Activated CD4-positive, alpha-beta T cell treated with anti-CD3 and anti-CD28 coated beads for 48 hours (primary cell): ENCODE measurements at regions not wholly inside any gene's neighbourhood (a gene's known extent, or its start where the extent isn't known, plus 50 kb on each side); places are given as distances from the start of the nearest gene placed in this dataset.
"Not testable (repeated sequence)": the region's sequence is repeated elsewhere in the genome, so short reads cannot be mapped to it uniquely, and the experiment has no call there.

ENCODE experiments used
- DNase-seq: peaks from one replicate; pipeline ENCODE4 v3.0.0-alpha.2; 2020

GRCh38 chr1:232579958-232580941 is 49.7 kb downstream of the SIPA1L2 start:
- peak; percentile 32 for DNase-seq

GRCh38 chr1:232579466-232579865 is 50.5 kb downstream of the SIPA1L2 start:
- DNase-seq = no peak

GRCh38 chr1:232578651-232579195 is 51.2 kb downstream of the SIPA1L2 start:
- DNase-seq = no peak

GRCh38 chr1:232577772-232578171 is 52.2 kb downstream of the SIPA1L2 start:
- DNase-seq = no peak

- no peak for DNase-seq
Observed at GRCh38 chr1:232576537-232576936, 53.4 kb downstream of the SIPA1L2 start.

GRCh38 chr1:232575763-232576040 is 54.2 kb downstream of the SIPA1L2 start:
- DNase-seq = no peak

GRCh38 chr1:232574889-232575762 is 54.8 kb downstream of the SIPA1L2 start:
- DNase-seq = no peak

- DNase-seq = no peak
Observed at GRCh38 chr1:232574077-232574476, 55.9 kb downstream of the SIPA1L2 start.

GRCh38 chr1:232571523-232571922 is 58.4 kb downstream of the SIPA1L2 start:
- no peak for DNase-seq

GRCh38 chr1:232570007-232570406 is 59.9 kb downstream of the SIPA1L2 start:
- no peak for DNase-seq

- DNase-seq = not testable (repeated sequence)
Observed at GRCh38 chr1:232569554-232569921, 60.4 kb downstream of the SIPA1L2 start.

- no peak for DNase-seq
Observed at GRCh38 chr1:232568906-232569553, 60.9 kb downstream of the SIPA1L2 start.

- DNase-seq = no peak
Observed at GRCh38 chr1:232568331-232568852, 61.5 kb downstream of the SIPA1L2 start.

GRCh38 chr1:232566093-232566492 is 63.8 kb downstream of the SIPA1L2 start:
- DNase-seq = no peak

GRCh38 chr1:232562855-232563510 is 67.0 kb downstream of the SIPA1L2 start:
- no peak for DNase-seq

GRCh38 chr1:232561381-232561780 is 68.6 kb downstream of the SIPA1L2 start:
- DNase-seq = no peak

- no peak for DNase-seq
Observed at GRCh38 chr1:232560940-232561339, 69.0 kb downstream of the SIPA1L2 start.

GRCh38 chr1:232558954-232559353 is 71.0 kb downstream of the SIPA1L2 start:
- DNase-seq = no peak

- no peak for DNase-seq
Observed at GRCh38 chr1:232557502-232558191, 72.3 kb downstream of the SIPA1L2 start.

- DNase-seq = no peak
Observed at GRCh38 chr1:232557096-232557495, 72.8 kb downstream of the SIPA1L2 start.

- DNase-seq = no peak
Observed at GRCh38 chr1:232556351-232556750, 73.6 kb downstream of the SIPA1L2 start.
